ENCODE measurements at regions not wholly inside any gene's neighbourhood (a gene's known extent, or its start where the extent isn't known, plus 50 kb on each side); places are given as distances from the start of the nearest gene placed in this dataset.

GRCh38 chr11:116353589-116353988, 419.2 kb downstream of the BUD13 start:
- H4K20me1 ChIP-seq (ENCODE audit: insufficient read depth), result no peaks in the 10 kb centered on the region
- no peak for TF ChIP-seq EZH2 (IDR thresholded peaks at IDR 0.05; ENCODE audit: insufficient read depth, poor library complexity, severe bottlenecking)
- TF ChIP-seq EZH2phosphoT487 (IDR thresholded peaks at IDR 0.05; ENCODE audit: insufficient read depth, low read depth), result no peak
- H3K4me1 ChIP-seq (ENCODE audit: insufficient read depth), result no peaks in the 10 kb centered on the region
- in situ Hi-C loops (cut with MboI), result no loop called here
- no peaks in the 10 kb centered on the region for H3K36me3 ChIP-seq (ENCODE audit: low read depth)
- DNase-seq, result no peak
- WGBS, 2 experiments (ENCODE audit: low coverage in 1 of 2, low lambda C conversion rate in 2 of 2, missing lambda C conversion rate in 2 of 2), result 14 to 22% methylated on average over 7 of the region's 7 CpGs
- no peaks in the 10 kb centered on the region for H3K27me3 ChIP-seq (replicated peaks; ENCODE audit: insufficient read depth)
- H3K4me3 ChIP-seq, result no peak overlapping the region
- no peak overlapping the region for H3K9ac ChIP-seq
- H3K27ac ChIP-seq, result no peak overlapping the region
- H3K79me2 ChIP-seq (ENCODE audit: insufficient read depth), result no peaks in the 10 kb centered on the region
- no peaks in the 10 kb centered on the region for H3F3A ChIP-seq (ENCODE audit: insufficient read depth)
- no peaks in the 10 kb centered on the region for H3K9me3 ChIP-seq (ENCODE audit: low read depth)
- no peak overlapping the region for H3K4me2 ChIP-seq (ENCODE audit: unreplicated experiment)
- no peak overlapping the region for H2AFZ ChIP-seq
- no peaks in the 10 kb centered on the region for H3K9me2 ChIP-seq (ENCODE audit: insufficient read depth)

GRCh38 chr11:116352881-116353280, 419.9 kb downstream of the BUD13 start:
- Histone ChIP-seq H3K36me3 (ENCODE audit: low read depth) (no peaks in the 10 kb centered on the region), H3F3A (ENCODE audit: insufficient read depth) (no peaks in the 10 kb centered on the region), H3K79me2 (ENCODE audit: insufficient read depth) (no peaks in the 10 kb centered on the region), H3K9ac (no peak overlapping the region), H3K9me2 (ENCODE audit: insufficient read depth) (no peaks in the 10 kb centered on the region), H2AFZ (no peak overlapping the region), H4K20me1 (ENCODE audit: insufficient read depth) (no peaks in the 10 kb centered on the region), H3K4me3 (no peak overlapping the region), H3K27me3 (replicated peaks; ENCODE audit: insufficient read depth) (no peaks in the 10 kb centered on the region), H3K4me2 (ENCODE audit: unreplicated experiment) (no peak overlapping the region), H3K9me3 (ENCODE audit: low read depth) (no peaks in the 10 kb centered on the region), H3K27ac (no peak overlapping the region), H3K4me1 (ENCODE audit: insufficient read depth) (no peaks in the 10 kb centered on the region)
- no peak for DNase-seq
- TF ChIP-seq EZH2phosphoT487 (IDR thresholded peaks at IDR 0.05; ENCODE audit: insufficient read depth, low read depth), result no peak
- TF ChIP-seq EZH2 (IDR thresholded peaks at IDR 0.05; ENCODE audit: insufficient read depth, poor library complexity, severe bottlenecking), result no peak
- in situ Hi-C loops (cut with MboI), result no loop called here
- WGBS, 2 experiments (ENCODE audit: low coverage in 1 of 2, low lambda C conversion rate in 2 of 2, missing lambda C conversion rate in 2 of 2), result 9 to 17% methylated on average over 4 of the region's 4 CpGs

GRCh38 chr11:116348226-116348625, 424.6 kb downstream of the BUD13 start:
- in situ Hi-C loops (cut with MboI), result no loop called here
- 0 to 8% methylated on average over 1 of the region's 1 CpG for WGBS, 2 experiments (ENCODE audit: low coverage in 1 of 2, low lambda C conversion rate in 2 of 2, missing lambda C conversion rate in 2 of 2)

GRCh38 chr11:116345575-116345974, 427.2 kb downstream of the BUD13 start:
- Histone ChIP-seq H3K9me3 (ENCODE audit: low read depth) (no peaks in the 10 kb centered on the region), H3F3A (ENCODE audit: insufficient read depth) (no peaks in the 10 kb centered on the region), H3K79me2 (ENCODE audit: insufficient read depth) (no peaks in the 10 kb centered on the region), H3K4me1 (ENCODE audit: insufficient read depth) (no peaks in the 10 kb centered on the region), H3K27ac (no peak overlapping the region), H3K4me3 (no peak overlapping the region), H3K27me3 (replicated peaks; ENCODE audit: insufficient read depth) (no peaks in the 10 kb centered on the region), H4K20me1 (ENCODE audit: insufficient read depth) (no peaks in the 10 kb centered on the region), H3K4me2 (ENCODE audit: unreplicated experiment) (no peak overlapping the region), H3K9me2 (ENCODE audit: insufficient read depth) (no peaks in the 10 kb centered on the region), H3K36me3 (ENCODE audit: low read depth) (no peaks in the 10 kb centered on the region), H3K9ac (no peak overlapping the region), H2AFZ (no peak overlapping the region)
- no peak for TF ChIP-seq EZH2phosphoT487 (IDR thresholded peaks at IDR 0.05; ENCODE audit: insufficient read depth, low read depth)
- TF ChIP-seq EZH2 (IDR thresholded peaks at IDR 0.05; ENCODE audit: insufficient read depth, poor library complexity, severe bottlenecking), result no peak
- 5 to 8% methylated on average over 2 of the region's 2 CpGs for WGBS, 2 experiments (ENCODE audit: low coverage in 1 of 2, low lambda C conversion rate in 2 of 2, missing lambda C conversion rate in 2 of 2)
- in situ Hi-C loops (cut with MboI), result no loop called here
- no peak for DNase-seq

More at GRCh38 chr11:116348226-116348625, 424.6 kb downstream of the BUD13 start:
- Histone ChIP-seq H3F3A (ENCODE audit: insufficient read depth) (no peaks in the 10 kb centered on the region), H3K9ac (no peak overlapping the region), H4K20me1 (ENCODE audit: insufficient read depth) (no peaks in the 10 kb centered on the region), H3K4me2 (ENCODE audit: unreplicated experiment) (no peak overlapping the region), H2AFZ (no peak overlapping the region), H3K4me3 (no peak overlapping the region), H3K79me2 (ENCODE audit: insufficient read depth) (no peaks in the 10 kb centered on the region), H3K9me3 (ENCODE audit: low read depth) (no peaks in the 10 kb centered on the region), H3K27me3 (replicated peaks; ENCODE audit: insufficient read depth) (no peaks in the 10 kb centered on the region), H3K9me2 (ENCODE audit: insufficient read depth) (no peaks in the 10 kb centered on the region), H3K36me3 (ENCODE audit: low read depth) (no peaks in the 10 kb centered on the region), H3K4me1 (ENCODE audit: insufficient read depth) (no peaks in the 10 kb centered on the region), H3K27ac (no peak overlapping the region)
- no peak for TF ChIP-seq EZH2phosphoT487 (IDR thresholded peaks at IDR 0.05; ENCODE audit: insufficient read depth, low read depth)
- TF ChIP-seq EZH2 (IDR thresholded peaks at IDR 0.05; ENCODE audit: insufficient read depth, poor library complexity, severe bottlenecking), result no peak
- DNase-seq, result no peak

- in situ Hi-C loops (cut with MboI), result no loop called here
- TF ChIP-seq EZH2 (IDR thresholded peaks at IDR 0.05; ENCODE audit: insufficient read depth, poor library complexity, severe bottlenecking) (no peak), EZH2phosphoT487 (IDR thresholded peaks at IDR 0.05; ENCODE audit: insufficient read depth, low read depth) (no peak)
- no peak overlapping the region for H3K27ac ChIP-seq
- 24 to 29% methylated on average over 5 of the region's 5 CpGs for WGBS, 2 experiments (ENCODE audit: low coverage in 1 of 2, low lambda C conversion rate in 2 of 2, missing lambda C conversion rate in 2 of 2)
- H3K4me2 ChIP-seq (ENCODE audit: unreplicated experiment), result no peak overlapping the region
- no peak overlapping the region for H2AFZ ChIP-seq
- H3F3A ChIP-seq (ENCODE audit: insufficient read depth), result no peaks in the 10 kb centered on the region
- H3K79me2 ChIP-seq (ENCODE audit: insufficient read depth), result no peaks in the 10 kb centered on the region
- DNase-seq, result no peak
- no peaks in the 10 kb centered on the region for H3K36me3 ChIP-seq (ENCODE audit: low read depth)
- H3K9me2 ChIP-seq (ENCODE audit: insufficient read depth), result no peaks in the 10 kb centered on the region
- no peaks in the 10 kb centered on the region for H3K27me3 ChIP-seq (replicated peaks; ENCODE audit: insufficient read depth)
- H4K20me1 ChIP-seq (ENCODE audit: insufficient read depth), result no peaks in the 10 kb centered on the region
- H3K4me3 ChIP-seq, result no peak overlapping the region
- no peaks in the 10 kb centered on the region for H3K9me3 ChIP-seq (ENCODE audit: low read depth)
- H3K4me1 ChIP-seq (ENCODE audit: insufficient read depth), result no peaks in the 10 kb centered on the region
- no peak overlapping the region for H3K9ac ChIP-seq
Measured at GRCh38 chr11:116344601-116345000, 428.2 kb downstream of the BUD13 start.

Data from GM23248 (cell line).